Kidney (tissue), 13 donors: ENCODE measurements at regions not wholly inside any gene's neighbourhood (a gene's known extent, or its start where the extent isn't known, plus 50 kb on each side); places are given as distances from the start of the nearest gene placed in this dataset.

Experiments used
- DNase-seq, 5 donors: peaks; one replicate each; pipeline ENCODE4 v3.0.0-alpha.2; 2013 to 2020
- FAIRE-seq: peaks from 2 replicates; lab custom pipeline; 2012; peaks lifted over from hg19 to GRCh38; lab: Jason Lieb, UNC
- H3K27ac ChIP-seq, 2 donors: one replicate each; pipeline ENCODE4 v1.7.0; 2013; ENCODE audit warnings: low read depth in 2 of 2, low read length in 2 of 2, inconsistent platforms in 1 of 2
- H3K27me3 ChIP-seq: one replicate; pipeline ENCODE4 v1.7.1; 2013; ENCODE audit warnings: low read length, inconsistent platforms; ENCODE audit not compliant: control insufficient read depth, insufficient read depth
- H3K36me3 ChIP-seq, 3 donors: one replicate each; pipeline versions ENCODE4 v1.7.0 to v1.7.1; 2013; ENCODE audit warnings: low read length in 3 of 3, control low read depth in 1 of 3, inconsistent platforms in 1 of 3; ENCODE audit not compliant: insufficient read depth in 3 of 3, control insufficient read depth in 2 of 3
- H3K4me1 ChIP-seq, 3 donors: one replicate each; pipeline versions ENCODE4 v1.7.0 to v1.7.1; 2013; ENCODE audit warnings: low read length in 3 of 3, inconsistent platforms in 1 of 3, low read depth in 1 of 3; ENCODE audit not compliant: control insufficient read depth in 2 of 3, insufficient read depth in 2 of 3
- H3K4me3 ChIP-seq, 3 donors: one replicate each; pipeline versions ENCODE4 v1.7.0 to v1.8.1; 2013; ENCODE audit warnings: low read length in 3 of 3, control low read depth in 1 of 3, inconsistent platforms in 1 of 3
- H3K9ac ChIP-seq, 3 donors: one replicate each; pipeline versions ENCODE4 v1.7.0 to v1.7.1; 2013; ENCODE audit warnings: low read length in 3 of 3, control low read depth in 1 of 3, inconsistent platforms in 1 of 3
- H3K9me3 ChIP-seq, 3 donors: one replicate each; pipeline versions ENCODE4 v1.7.0 to v1.7.1; 2013; ENCODE audit warnings: low read length in 3 of 3, control low read depth in 1 of 3, inconsistent platforms in 1 of 3; ENCODE audit not compliant: control insufficient read depth in 2 of 3, insufficient read depth in 1 of 3
- intact Hi-C: fragments of 100-400 bp; cut with DNase I; formaldehyde crosslinking; loops from one replicate; pipeline ENCODE4 v1.11.1; 2022
- TF ChIP-seq, protein P1 (sequence below): IDR thresholded peaks from 3 replicates; pipeline ENCODE4 v1.5.1; 2012; ENCODE audit warnings: mild to moderate bottlenecking, moderate library complexity, borderline replicate concordance; ENCODE audit not compliant: insufficient read depth; ENCODE audit errors: extremely low read depth
- donor health status: control.
- donor health status: control.
- donor health status: control.
- donor health status: control.
- donor health status: control.
- donor health status: DM: yes; HTN: yes; CAD: no.
- donor health status: Normal renal cell carcinoma (clear cell type).

- DNase-seq (no peak), FAIRE-seq (no peak)
- no peak overlapping the region for H3K27ac ChIP-seq
- no peaks in the 10 kb centered on the region for H3K27me3 ChIP-seq
- TF ChIP-seq, protein P1, sequence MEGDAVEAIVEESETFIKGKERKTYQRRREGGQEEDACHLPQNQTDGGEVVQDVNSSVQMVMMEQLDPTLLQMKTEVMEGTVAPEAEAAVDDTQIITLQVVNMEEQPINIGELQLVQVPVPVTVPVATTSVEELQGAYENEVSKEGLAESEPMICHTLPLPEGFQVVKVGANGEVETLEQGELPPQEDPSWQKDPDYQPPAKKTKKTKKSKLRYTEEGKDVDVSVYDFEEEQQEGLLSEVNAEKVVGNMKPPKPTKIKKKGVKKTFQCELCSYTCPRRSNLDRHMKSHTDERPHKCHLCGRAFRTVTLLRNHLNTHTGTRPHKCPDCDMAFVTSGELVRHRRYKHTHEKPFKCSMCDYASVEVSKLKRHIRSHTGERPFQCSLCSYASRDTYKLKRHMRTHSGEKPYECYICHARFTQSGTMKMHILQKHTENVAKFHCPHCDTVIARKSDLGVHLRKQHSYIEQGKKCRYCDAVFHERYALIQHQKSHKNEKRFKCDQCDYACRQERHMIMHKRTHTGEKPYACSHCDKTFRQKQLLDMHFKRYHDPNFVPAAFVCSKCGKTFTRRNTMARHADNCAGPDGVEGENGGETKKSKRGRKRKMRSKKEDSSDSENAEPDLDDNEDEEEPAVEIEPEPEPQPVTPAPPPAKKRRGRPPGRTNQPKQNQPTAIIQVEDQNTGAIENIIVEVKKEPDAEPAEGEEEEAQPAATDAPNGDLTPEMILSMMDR = no peak
- H3K9ac ChIP-seq = no peak overlapping the region
- no peaks in the 10 kb centered on the region for H3K9me3 ChIP-seq
- no peak overlapping the region for H3K4me3 ChIP-seq
- intact Hi-C loops = no loop called here
- H3K36me3 ChIP-seq = no peaks in the 10 kb centered on the region
- no peaks in the 10 kb centered on the region for H3K4me1 ChIP-seq
Measured at GRCh38 chrX:124224528-124224927, 107.9 kb upstream of the TEX13D start.

GRCh38 chrX:124226129-124226528 lies 106.3 kb upstream of the TEX13D start:
- Histone ChIP-seq H3K27me3 (no peaks in the 10 kb centered on the region), H3K36me3 (no peaks in the 10 kb centered on the region), H3K4me3 (no peak overlapping the region), H3K27ac (no peak overlapping the region), H3K9ac (no peak overlapping the region), H3K9me3 (no peaks in the 10 kb centered on the region), H3K4me1 (no peaks in the 10 kb centered on the region)
- TF ChIP-seq, protein P1 = no peak
- intact Hi-C loops = no loop called here
- FAIRE-seq (no peak), DNase-seq (no peak)

DNA sequence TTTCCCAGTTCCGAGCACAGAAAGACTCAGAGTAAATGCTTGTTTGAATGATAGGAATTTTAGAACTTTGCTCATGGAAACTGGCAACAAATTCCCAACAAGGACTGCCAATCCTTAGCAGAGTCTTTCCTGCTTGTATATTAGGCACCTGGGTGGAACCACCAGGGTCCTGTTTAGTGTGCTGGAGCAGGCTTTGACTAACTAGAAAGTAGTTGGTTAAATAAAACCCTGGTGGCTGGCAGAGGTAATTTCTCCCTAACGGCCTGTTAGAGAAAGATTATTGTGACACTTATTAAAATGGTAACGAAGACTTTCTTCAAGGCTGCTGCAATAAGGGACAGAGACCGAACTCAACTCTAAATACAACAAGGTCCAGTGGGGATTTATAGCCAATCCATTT lies 103.6 kb upstream of the TEX13D start:
- FAIRE-seq (no peak), DNase-seq (no peak)
- no peaks in the 10 kb centered on the region for H3K36me3 ChIP-seq

More for the DNA sequence above, 103.6 kb upstream of the TEX13D start:
- Histone ChIP-seq H3K9ac (no peak overlapping the region), H3K4me3 (no peak overlapping the region), H3K27ac (no peak overlapping the region), H3K27me3 (no peaks in the 10 kb centered on the region), H3K4me1 (no peaks in the 10 kb centered on the region), H3K9me3 (no peaks in the 10 kb centered on the region)
- TF ChIP-seq, protein P1 = no peak
- intact Hi-C loops = no loop called here
